ENCODE measurements at regions not wholly inside any gene's neighbourhood (a gene's known extent, or its start where the extent isn't known, plus 50 kb on each side); places are given as distances from the start of the nearest gene placed in this dataset.

- no peaks in the 10 kb centered on the region for H3K27me3 ChIP-seq
- H3K36me3 ChIP-seq, result no peaks in the 10 kb centered on the region
- H3K27ac ChIP-seq, result no peak overlapping the region
- intact Hi-C loops (cut with DNase I), result no loop called here
- DNase-seq, result no peak
- peaks cover 0 to 4% (median 0%) of the 10 kb centered on the region in 3 donors for H3K4me1 ChIP-seq
- TF ChIP-seq CTCF (IDR thresholded peaks at IDR 0.05) (no peak), POLR2A (IDR thresholded peaks at IDR 0.05) (no peak)
- H3K4me3 ChIP-seq, result no peak overlapping the region
- H3K9me3 ChIP-seq, result no peaks in the 10 kb centered on the region
- WGBS, 2 donors, result 81 to 94% methylated on average over 2 of the region's 2 CpGs
Measured at GRCh38 chr3:40745381-40746106, 220.8 kb downstream of the ZNF621 start.

- Histone ChIP-seq H3K36me3 (no peaks in the 10 kb centered on the region), H3K4me3 (no peak overlapping the region), H3K9me3 (no peaks in the 10 kb centered on the region), H3K27ac (no peak overlapping the region), H3K4me1 (peaks cover 0 to 20% (median 0%) of the 10 kb centered on the region in 3 donors), H3K27me3 (no peaks in the 10 kb centered on the region)
- no peak for DNase-seq
- 86 to 100% methylated on average over 1 of the region's 1 CpG for WGBS, 2 donors
- intact Hi-C loops (cut with DNase I), result no loop called here
- TF ChIP-seq CTCF (IDR thresholded peaks at IDR 0.05), result no peak
- TF ChIP-seq POLR2A (IDR thresholded peaks at IDR 0.05), result no peak
Measured at GRCh38 chr3:40751666-40752065, 226.9 kb downstream of the ZNF621 start.

- Histone ChIP-seq H3K36me3 (no peaks in the 10 kb centered on the region), H3K4me3 (no peak overlapping the region), H3K27me3 (no peaks in the 10 kb centered on the region), H3K9me3 (no peaks in the 10 kb centered on the region), H3K4me1 (peaks cover 0 to 20% (median 0%) of the 10 kb centered on the region in 3 donors), H3K27ac (no peak overlapping the region)
- 82 to 85% methylated on average over 3 of the region's 3 CpGs for WGBS, 2 donors
- intact Hi-C loops (cut with DNase I), result no loop called here
- no peak for TF ChIP-seq CTCF (IDR thresholded peaks at IDR 0.05)
- no peak for TF ChIP-seq POLR2A (IDR thresholded peaks at IDR 0.05)
- no peak for DNase-seq
Measured at GRCh38 chr3:40752492-40752891, 227.7 kb downstream of the ZNF621 start.

- intact Hi-C loops (cut with DNase I), result no loop called here
- no peak for DNase-seq
Measured at GRCh38 chr3:40753291-40753770, 228.6 kb downstream of the ZNF621 start.

More at GRCh38 chr3:40753291-40753770, 228.6 kb downstream of the ZNF621 start:
- TF ChIP-seq CTCF (IDR thresholded peaks at IDR 0.05) (no peak), POLR2A (IDR thresholded peaks at IDR 0.05) (no peak)
- Histone ChIP-seq H3K36me3 (no peaks in the 10 kb centered on the region), H3K4me3 (no peak overlapping the region), H3K27ac (no peak overlapping the region), H3K4me1 (peaks cover 0 to 20% (median 0%) of the 10 kb centered on the region in 3 donors), H3K9me3 (no peaks in the 10 kb centered on the region), H3K27me3 (no peaks in the 10 kb centered on the region)

All from esophagus squamous epithelium (tissue), 5 donors.